Islet precursor cell (in vitro differentiated cells): ENCODE measurements at regions not wholly inside any gene's neighbourhood (a gene's known extent, or its start where the extent isn't known, plus 50 kb on each side); places are given as distances from the start of the nearest gene placed in this dataset.
"Not testable (repeated sequence)": the region's sequence is repeated elsewhere in the genome, so short reads cannot be mapped to it uniquely, and the experiment has no call there.

Source experiments
- DNase-seq: peaks from one replicate; pipeline ENCODE4 v3.0.0-alpha.2; 2018

DNA sequence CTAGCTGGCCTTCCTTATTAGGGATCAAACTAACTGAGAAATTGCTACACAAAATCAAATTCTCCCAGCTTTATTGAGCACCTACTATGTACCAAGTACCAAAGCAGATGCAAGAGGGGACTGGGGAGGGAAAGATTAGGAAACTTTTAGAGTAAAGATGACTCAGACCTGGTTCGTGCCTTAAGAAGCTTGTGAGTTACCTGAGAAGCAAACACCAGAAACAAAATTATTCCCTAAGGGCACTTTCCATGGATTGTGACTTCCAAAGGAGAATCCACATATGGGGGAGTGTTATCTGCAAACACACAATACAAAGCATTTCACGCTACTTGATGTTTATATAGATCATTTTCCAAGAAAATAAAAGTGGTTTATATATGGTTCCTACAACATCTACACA is 326.9 kb upstream of the HNRNPA3 start:
- DNase-seq = no peak

GRCh38 chr2:176891105-176891504 is 321.5 kb upstream of the HNRNPA3 start:
- DNase-seq = no peak

DNA sequence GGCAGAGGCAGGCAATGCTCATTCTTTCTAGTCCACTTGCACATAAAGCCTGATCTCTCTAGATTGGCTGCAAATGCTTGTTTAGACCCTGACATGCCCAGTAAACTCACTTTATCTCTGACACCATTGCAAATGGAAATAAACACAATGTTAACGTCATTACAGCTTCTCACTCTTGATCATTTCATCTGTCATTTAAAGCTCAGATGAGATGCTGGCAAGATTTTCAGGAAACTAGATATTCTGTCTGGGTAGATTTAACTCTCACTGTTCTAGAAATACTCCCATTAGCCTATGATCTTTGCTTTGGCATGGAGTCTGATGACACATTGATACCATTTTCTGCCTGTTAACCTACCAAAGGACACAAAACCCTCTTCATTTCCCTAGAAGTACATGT is 320.7 kb upstream of the HNRNPA3 start:
- DNase-seq = no peak

- no peak for DNase-seq
Observed at GRCh38 chr2:176892676-176893226, 319.8 kb upstream of the HNRNPA3 start.

DNA sequence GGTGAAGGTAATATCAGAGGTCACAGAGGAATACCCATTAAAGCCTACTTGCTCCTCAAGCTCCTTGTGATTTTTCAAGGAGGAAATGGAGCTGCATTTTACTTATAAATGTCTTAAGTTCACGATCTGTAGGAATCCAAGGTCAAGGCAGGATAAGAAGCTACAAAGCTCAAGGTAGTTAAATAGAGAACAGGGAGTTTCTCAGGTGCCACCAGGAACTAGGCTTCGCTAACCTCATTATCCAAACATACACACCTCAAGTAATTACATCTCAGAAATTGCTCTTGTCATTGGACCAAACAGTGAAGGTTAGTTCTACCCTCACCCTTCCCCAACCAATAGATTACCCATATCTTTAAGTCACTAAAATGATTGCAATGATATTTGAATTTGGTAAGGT is 317.4 kb upstream of the HNRNPA3 start:
- DNase-seq = no peak

- no peak for DNase-seq
Observed at GRCh38 chr2:176902454-176902853, 310.1 kb upstream of the HNRNPA3 start.

DNA sequence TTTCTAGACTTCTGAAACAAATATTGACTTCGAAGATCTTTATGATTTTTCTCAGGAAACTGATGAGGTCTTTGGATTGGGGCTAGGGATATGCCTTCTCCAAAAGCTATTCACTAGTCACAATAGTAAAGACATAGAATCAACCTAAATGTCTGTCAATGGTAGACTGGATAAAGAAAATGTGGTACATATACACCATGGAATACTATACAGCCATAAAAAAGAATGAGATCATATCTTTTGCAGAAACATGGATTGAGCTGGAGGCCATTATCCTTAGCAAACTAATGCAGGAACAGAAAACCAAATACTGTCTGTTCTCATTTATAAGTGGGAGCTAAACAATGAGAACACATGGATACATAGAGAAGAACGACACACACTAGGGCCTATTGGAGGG is 308.5 kb upstream of the HNRNPA3 start:
- DNase-seq = not testable (repeated sequence)

DNA sequence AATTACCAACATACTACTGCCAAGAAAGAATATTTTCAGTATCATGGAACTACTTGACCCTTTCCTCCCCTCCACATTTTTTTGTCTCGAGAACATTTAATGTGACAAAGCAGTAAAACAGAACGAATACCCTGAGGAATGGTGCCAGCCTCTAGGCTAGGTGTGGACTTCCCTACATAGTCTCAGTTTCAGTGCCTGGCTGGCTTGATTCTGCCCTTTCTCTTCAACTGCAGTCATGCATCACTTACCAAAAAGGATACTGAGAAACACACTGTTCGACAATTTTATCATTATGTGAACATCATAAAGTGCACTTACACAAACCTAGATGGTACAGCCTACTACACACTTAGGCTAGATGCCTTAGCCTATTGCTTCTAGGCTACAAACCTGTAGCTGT is 305.3 kb upstream of the HNRNPA3 start:
- no peak for DNase-seq

DNA sequence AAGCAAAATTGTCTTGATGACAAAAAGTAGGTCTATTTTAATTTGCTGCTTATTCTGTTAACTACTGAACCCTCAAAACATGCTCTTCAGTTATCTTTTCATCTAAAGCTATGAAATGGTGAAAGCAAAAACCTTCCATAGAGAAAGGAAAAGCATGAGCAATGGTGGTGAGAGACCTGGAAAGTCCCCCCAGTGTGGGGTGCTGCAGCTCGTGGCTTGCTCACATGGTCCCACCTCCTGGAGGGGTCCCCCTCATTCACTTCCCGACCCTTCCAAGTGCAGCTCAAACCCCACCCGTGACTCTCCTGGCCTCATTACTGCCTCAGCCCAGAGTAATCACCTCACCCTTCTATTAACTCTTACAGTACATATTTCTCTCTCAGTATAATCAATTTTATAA is 301.8 kb upstream of the HNRNPA3 start:
- DNase-seq = no peak

DNA sequence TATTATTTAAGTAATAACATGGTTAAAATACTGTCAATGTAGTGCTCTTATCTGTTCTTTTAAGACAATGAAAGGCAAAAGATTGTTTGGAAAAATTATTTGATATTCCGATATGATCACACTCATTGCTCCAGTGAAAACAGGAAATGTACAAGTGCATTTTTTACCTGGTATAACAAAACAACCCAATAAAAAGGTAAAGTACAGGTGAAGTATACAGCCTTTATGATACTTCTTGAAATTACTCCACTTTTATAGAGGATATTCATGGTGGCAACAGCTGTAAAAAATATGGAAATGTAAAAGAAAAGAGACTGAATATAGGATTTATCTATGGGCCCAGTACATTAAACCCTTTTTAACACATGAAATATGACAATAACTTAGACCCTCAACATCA is 298.6 kb upstream of the HNRNPA3 start:
- DNase-seq = no peak

DNA sequence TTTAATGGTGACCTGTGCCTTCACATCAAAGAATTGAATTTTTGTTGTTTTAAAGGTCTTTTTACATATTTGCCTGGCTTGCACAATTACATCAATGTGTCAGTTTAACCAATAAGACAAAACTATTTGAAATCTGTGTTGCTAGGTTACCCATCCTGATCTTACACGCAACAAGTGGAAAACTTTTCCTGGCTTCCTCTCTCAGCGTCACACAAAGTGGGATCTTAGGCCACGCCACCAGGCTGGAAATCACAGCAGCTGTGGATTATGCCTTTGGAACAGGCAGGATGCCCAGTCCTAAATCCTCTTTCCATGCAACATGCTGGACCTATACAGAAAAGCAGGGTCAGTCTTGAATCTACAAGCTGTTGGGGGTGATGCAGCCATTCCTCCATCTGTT is 298.2 kb upstream of the HNRNPA3 start:
- no peak for DNase-seq

DNA sequence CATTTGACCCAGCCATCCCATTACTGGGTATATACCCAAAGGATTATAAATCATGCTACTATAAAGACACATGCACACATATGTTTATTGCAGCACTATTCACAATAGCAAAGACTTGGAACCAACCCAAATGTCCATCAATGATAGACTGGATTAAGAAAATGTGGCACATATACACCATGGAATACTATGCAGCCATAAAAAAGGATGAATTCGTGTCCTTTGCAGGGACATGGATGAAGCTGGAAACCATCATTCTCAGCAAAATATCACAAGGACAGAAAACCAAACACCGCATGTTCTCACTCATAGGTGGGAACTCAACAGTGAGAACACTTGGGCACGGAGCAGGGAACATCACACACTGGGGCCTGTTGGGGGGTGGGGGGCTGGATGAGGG is 290.0 kb upstream of the HNRNPA3 start:
- not testable (repeated sequence) for DNase-seq

DNA sequence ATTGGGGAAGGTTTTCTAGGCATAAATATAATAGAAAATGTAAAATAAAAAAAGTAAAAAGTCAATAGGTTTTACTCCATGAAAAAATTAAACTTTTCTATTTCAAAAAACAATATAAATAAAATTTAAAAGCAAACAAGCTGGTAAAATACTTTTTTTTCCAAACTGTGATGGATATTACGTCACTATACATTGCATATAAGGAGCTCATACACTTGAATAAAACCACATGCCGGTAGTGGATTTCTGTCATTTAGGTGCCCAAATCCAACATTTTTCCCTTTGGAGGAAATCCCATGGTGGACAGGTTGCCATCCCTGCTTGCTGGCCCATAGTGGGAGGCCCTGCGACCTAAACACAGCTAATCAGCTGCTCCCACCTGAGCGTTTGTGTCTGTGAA is 289.4 kb upstream of the HNRNPA3 start:
- no peak for DNase-seq

- DNase-seq = peak; percentile 68
Observed at GRCh38 chr2:176924909-176925534, 287.6 kb upstream of the HNRNPA3 start.

GRCh38 chr2:176926453-176926852 is 286.1 kb upstream of the HNRNPA3 start:
- no peak for DNase-seq

GRCh38 chr2:176929387-176929786 is 283.2 kb upstream of the HNRNPA3 start:
- not testable (repeated sequence) for DNase-seq

- DNase-seq = no peak
Observed at GRCh38 chr2:176931588-176932563, 280.7 kb upstream of the HNRNPA3 start.

DNA sequence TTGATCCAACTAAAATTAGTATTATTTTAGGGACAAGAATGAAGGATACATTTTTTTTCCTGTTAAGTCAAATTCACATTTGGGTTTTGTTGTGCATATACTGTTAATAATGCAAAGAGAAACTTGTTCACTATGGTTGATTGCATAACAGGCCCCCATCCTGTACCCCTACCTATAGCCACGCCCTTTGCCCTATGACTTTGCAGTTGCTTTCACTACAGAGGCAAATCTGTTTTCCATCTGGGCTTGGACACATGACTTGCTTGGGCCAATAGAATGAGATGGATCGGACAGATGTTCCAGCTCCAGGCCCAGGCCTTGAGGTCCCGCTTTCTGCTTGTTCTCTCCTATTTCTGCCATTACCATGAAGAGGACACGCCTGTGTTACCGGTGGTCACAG is 278.5 kb upstream of the HNRNPA3 start:
- no peak for DNase-seq

- DNase-seq = no peak
Observed at GRCh38 chr2:176934869-176935415, 277.7 kb upstream of the HNRNPA3 start.

- no peak for DNase-seq
Observed at GRCh38 chr2:176935543-176936102, 277.0 kb upstream of the HNRNPA3 start.

DNA sequence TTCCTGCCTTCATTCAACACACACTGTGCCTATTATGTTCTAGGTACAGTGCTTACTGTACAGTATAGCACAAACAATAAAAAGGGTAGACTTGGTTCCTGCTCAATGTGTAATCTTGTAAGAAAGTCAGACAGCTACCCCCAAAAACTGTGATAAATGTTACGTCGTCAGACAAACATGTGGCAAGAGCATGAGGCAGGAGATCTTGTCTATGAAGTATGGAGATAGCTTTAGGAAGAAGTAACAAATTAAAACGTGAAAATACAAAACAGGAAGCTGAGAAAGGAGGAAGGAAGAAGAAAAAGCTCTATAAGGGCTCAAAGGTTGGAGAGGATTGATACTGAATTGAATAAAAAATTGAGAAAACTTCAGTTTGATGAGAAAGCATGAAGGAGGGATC is 276.2 kb upstream of the HNRNPA3 start:
- no peak for DNase-seq

- no peak for DNase-seq
Observed at GRCh38 chr2:176944998-176945397, 267.6 kb upstream of the HNRNPA3 start.

DNA sequence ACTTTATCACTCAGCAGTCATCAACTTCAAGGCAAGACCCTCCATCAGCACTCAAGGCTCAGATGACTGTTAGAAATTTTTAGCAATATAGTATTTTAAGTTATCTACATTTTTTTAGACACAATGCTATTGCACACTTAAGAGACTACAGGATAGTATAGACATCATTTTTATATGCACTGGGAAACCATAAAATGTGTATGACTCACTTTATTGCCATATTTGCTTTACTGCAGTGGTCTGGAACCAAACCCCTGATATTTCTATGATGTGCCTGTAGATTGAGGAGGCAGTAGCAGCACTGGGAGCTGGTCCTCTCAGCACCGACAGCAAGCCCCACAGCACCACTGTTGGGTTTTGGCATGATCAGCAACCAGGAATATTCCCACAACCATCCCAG is 264.8 kb upstream of the HNRNPA3 start:
- no peak for DNase-seq
